Suppressor macrophage treated with lipopolysaccharide for 4 hours (primary cell): ENCODE measurements at regions not wholly inside any gene's neighbourhood (a gene's known extent, or its start where the extent isn't known, plus 50 kb on each side); places are given as distances from the start of the nearest gene placed in this dataset.

Source experiments
- DNase-seq: peaks from one replicate; pipeline ENCODE4 v3.0.0-alpha.2; 2020

DNA sequence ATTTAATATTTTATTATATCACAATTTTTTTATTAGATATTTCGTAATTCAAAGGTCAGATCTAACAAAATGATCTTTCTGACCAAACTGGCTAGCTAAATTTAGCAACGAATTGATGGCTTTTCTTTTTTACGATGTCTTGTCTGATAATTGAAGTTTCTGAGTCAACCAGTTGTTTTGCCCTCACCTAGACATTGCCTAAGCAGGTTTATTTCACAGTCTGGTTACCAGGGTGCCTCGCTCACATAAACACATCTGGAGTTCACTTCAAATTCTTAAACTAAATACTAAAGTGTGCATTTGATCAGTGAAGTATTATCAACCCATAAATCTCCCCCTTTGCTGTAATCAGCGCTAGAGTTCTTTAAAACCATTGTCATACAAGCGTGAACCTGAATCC is 448.3 kb downstream of the TLE4 start:
- no peak for DNase-seq

- no peak for DNase-seq
Observed at GRCh38 chr9:80013891-80014290, 442.1 kb downstream of the TLE4 start.

- DNase-seq = no peak
Observed at GRCh38 chr9:80012557-80013330, 441.0 kb downstream of the TLE4 start.

- no peak for DNase-seq
Observed at GRCh38 chr9:80009204-80009603, 437.4 kb downstream of the TLE4 start.

GRCh38 chr9:80004714-80005113 is 432.9 kb downstream of the TLE4 start:
- no peak for DNase-seq

GRCh38 chr9:79990536-79990935 is 418.8 kb downstream of the TLE4 start:
- no peak for DNase-seq

GRCh38 chr9:79989079-79989478 is 417.3 kb downstream of the TLE4 start:
- DNase-seq = no peak

DNA sequence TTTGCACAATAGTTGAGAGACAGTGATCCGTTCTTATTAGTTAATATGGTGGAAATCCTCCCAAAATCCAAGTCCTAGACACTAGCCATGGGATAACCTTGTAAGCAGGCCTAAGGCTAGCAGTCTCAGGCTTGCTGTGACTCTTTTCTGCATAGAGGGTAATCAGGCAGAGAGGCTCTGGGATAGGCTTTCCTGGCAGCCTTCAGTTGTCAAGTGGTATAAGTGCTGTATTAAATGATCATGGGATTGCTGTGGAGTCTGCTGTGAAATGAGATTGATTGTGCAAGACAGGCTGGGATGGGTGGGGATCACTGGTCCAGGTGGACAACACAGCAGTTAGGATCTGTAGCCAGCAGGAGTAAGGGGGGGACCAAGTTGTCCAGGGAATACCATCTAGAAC is 416.4 kb downstream of the TLE4 start:
- no peak for DNase-seq

GRCh38 chr9:79986437-79986836 is 414.7 kb downstream of the TLE4 start:
- no peak for DNase-seq

DNA sequence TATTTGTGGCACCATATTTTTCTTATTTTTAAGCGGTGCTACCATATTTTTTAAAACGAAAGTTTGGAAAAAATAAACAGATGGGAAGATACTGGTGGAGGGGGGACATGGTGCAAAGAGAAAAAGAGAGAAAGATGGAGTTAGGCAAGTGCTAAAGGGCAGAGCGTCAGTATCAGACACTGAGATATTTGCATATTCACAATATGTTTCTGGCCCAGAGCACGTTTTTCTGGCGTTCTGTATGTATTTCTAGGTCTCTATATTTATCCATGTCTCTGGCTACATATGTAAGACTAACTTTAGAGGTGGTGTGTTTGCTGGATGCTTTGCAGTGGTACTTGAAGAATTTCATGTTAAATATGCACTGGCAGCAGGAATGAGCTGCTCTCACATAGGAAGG is 414.0 kb downstream of the TLE4 start:
- DNase-seq = no peak

DNA sequence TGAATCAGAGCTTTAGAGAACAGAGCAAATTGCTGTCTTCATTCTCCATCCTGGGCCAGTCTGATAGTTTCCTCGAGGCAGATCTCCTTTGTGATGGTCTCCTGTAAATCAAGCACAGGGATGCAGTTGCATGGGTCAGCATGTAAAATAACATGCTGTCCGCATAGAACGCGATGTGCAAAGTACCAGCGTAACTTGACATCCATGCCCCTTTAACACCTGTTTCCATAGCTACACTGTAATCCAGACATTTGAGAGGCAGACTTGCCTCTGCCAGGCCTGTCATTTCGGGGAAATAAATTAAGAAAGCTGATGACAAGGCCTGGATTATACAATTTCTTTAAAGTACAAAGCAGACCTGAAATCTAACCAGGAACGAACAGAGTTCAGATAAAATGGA is 413.5 kb downstream of the TLE4 start:
- no peak for DNase-seq

- no peak for DNase-seq
Observed at GRCh38 chr9:79984429-79985067, 412.8 kb downstream of the TLE4 start.

- DNase-seq = no peak
Observed at GRCh38 chr9:79980432-79980831, 408.7 kb downstream of the TLE4 start.

DNA sequence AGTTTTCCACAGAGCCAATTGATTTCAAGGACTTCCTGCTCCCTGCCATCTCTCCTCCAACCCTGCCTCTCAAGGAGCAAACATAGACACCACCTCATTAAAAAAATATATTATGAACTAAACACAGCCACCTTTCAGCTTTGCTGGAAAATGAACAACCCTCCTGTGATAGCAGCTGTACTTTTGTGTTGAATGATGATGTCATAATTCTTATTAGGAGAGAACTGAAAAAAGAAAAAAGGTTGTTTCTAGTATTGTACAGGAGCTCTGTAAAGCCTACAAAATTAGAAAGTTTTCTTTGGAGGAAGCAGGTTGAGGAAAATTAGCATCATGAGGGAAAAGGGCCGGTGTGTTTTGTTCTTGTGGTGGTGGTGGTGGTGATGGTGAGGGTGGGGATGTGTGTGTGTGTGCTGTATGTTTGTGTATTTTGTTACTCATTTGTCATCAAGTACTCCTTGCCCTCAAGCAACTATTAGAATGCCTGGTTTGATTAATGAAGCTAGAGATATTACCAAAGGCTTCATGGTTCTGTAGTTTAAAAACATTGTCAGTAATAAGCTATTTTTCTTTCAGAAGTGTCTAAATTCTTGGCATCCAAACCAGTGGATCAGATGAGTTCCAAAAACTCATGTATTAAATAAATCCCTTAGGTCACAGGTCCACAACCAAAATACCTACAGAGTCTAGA is 405.9 kb downstream of the TLE4 start:
- no peak for DNase-seq

DNA sequence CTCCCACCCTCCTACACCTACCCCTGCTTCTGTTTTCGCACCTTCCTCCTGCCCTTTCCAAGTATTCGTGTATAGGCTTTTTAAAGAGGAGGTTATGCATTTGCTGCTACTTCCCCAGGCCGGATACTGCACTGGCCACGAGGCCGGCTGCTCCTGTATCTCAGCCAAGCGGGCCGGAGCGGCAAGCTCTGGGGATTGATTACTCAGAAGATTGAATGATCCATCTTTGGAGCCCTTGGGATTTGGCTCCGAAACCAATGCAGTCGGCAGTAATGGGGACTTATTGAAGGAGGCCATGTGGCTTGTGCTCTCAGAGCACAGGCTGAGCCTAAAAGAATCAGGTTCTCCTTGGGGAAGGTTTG is 405.3 kb downstream of the TLE4 start:
- DNase-seq = no peak

- no peak for DNase-seq
Observed at GRCh38 chr9:79976257-79977073, 404.7 kb downstream of the TLE4 start.

- DNase-seq = no peak
Observed at GRCh38 chr9:79975621-79976256, 404.0 kb downstream of the TLE4 start.

GRCh38 chr9:79974806-79975422 is 403.1 kb downstream of the TLE4 start:
- no peak for DNase-seq

DNA sequence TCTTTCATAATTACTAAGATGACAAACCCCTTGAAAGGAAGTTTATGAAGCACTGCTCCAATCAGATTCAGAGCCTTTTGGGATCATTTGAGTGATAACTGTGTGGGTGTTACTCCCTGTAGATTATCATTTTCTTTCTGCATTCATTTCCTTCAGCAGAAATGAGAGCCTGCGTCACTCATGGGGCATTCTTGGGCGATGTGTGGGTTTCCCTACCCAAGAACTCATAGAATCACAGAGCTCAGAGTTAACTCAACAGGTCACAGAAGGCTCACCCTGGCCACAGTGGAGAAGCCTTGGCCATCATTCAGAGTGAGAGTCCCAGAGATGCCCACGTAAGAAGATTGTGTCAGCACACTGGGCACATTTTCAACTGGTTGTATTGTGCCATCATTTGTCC is 401.9 kb downstream of the TLE4 start:
- DNase-seq = no peak

DNA sequence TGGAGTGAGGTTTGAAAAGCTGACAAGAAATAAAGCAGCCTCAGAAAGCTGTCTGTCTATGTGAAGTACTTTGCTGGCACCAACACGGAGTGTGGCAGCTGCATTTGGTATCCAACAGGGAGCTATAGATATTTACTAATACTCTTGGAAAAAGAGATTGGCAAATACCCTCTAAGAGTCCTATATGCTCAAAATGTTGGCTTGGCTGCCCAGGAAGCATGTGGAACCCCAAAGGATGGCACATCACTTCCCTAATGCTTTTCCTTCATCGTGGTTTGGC is 398.3 kb downstream of the TLE4 start:
- DNase-seq = no peak

- no peak for DNase-seq
Observed at GRCh38 chr9:79969393-79970145, 397.8 kb downstream of the TLE4 start.

DNA sequence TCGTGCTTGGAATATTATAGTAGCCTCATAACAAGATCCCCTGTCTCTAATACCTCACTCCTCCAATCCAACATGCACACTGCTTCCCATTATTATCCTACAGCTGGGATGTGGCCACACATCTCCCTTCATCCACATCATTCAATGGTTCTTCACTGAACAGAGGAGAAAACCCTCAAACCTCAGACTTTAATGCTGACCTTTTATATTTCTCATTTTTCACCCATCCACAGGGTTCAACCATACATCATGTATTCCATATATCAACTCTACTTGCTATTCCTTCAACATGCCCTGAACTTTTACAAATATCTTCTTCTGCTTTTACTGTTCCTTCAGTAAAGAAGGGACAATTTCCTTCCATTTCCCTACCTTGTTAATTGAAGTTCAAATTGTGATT is 396.8 kb downstream of the TLE4 start:
- no peak for DNase-seq
